Activated naive CD4-positive, alpha-beta T cell (primary cell): ENCODE measurements at regions not wholly inside any gene's neighbourhood (a gene's known extent, or its start where the extent isn't known, plus 50 kb on each side); places are given as distances from the start of the nearest gene placed in this dataset.
"Not testable (repeated sequence)": the region's sequence is repeated elsewhere in the genome, so short reads cannot be mapped to it uniquely, and the experiment has no call there.

ENCODE experiments used
- DNase-seq, 4 experiments: peaks; one replicate each; lab custom pipeline; 2025; lab: John Stamatoyannopoulos, UW

- no peak for DNase-seq
These were observed 256.2 kb downstream of the TAFA4 start for GRCh38 chr3:68676136-68676535.

- DNase-seq, result no peak
These were observed 265.0 kb downstream of the TAFA4 start for GRCh38 chr3:68667346-68667745.

- DNase-seq, result no peak
These were observed 265.8 kb downstream of the TAFA4 start for GRCh38 chr3:68666429-68667136.

- no peak for DNase-seq
These were observed 268.1 kb downstream of the TAFA4 start for GRCh38 chr3:68664276-68664675.

GRCh38 chr3:68662176-68662575, 270.2 kb downstream of the TAFA4 start:
- no peak for DNase-seq

GRCh38 chr3:68650657-68651056, 281.7 kb downstream of the TAFA4 start:
- not testable (repeated sequence) for DNase-seq

GRCh38 chr3:68648494-68648893, 283.9 kb downstream of the TAFA4 start:
- no peak for DNase-seq

GRCh38 chr3:68631850-68632545, 300.3 kb downstream of the TAFA4 start:
- no peak for DNase-seq

- DNase-seq, result no peak
These were observed 312.1 kb downstream of the TAFA4 start for GRCh38 chr3:68620211-68620610.

GRCh38 chr3:68614087-68614486, 318.3 kb downstream of the TAFA4 start:
- DNase-seq, result no peak

GRCh38 chr3:68571321-68571720, 361.0 kb downstream of the TAFA4 start:
- DNase-seq, result no peak

GRCh38 chr3:68560728-68561127, 371.6 kb downstream of the TAFA4 start:
- no peak for DNase-seq

- DNase-seq, result no peak
These were observed 396.6 kb downstream of the TAFA4 start for GRCh38 chr3:68535782-68536181.

- no peak for DNase-seq
These were observed 409.0 kb downstream of the TAFA4 start for GRCh38 chr3:68523330-68523729.

- DNase-seq, result no peak
These were observed 417.1 kb downstream of the TAFA4 start for GRCh38 chr3:68515237-68515636.

- DNase-seq, result no peak
These were observed 428.1 kb downstream of the TAFA4 start for GRCh38 chr3:68504201-68504600.

- DNase-seq, result not testable (repeated sequence)
These were observed 446.5 kb downstream of the TAFA4 start for GRCh38 chr3:68485845-68486244.

- DNase-seq, result no peak
These were observed 447.3 kb downstream of the TAFA4 start for GRCh38 chr3:68485051-68485450.

- DNase-seq, result no peak
These were observed 448.7 kb downstream of the TAFA4 start for GRCh38 chr3:68483601-68484000.

- DNase-seq, result no peak
These were observed 449.3 kb downstream of the TAFA4 start for GRCh38 chr3:68483041-68483440.

- DNase-seq, result no peak
These were observed 449.8 kb downstream of the TAFA4 start for GRCh38 chr3:68482565-68482964.

GRCh38 chr3:68479779-68480178, 452.6 kb downstream of the TAFA4 start:
- DNase-seq, result no peak

- no peak for DNase-seq
These were observed 463.5 kb downstream of the TAFA4 start for GRCh38 chr3:68468695-68469375.
